IMR-90 (cell line): ENCODE measurements at regions not wholly inside any gene's neighbourhood (a gene's known extent, or its start where the extent isn't known, plus 50 kb on each side); places are given as distances from the start of the nearest gene placed in this dataset.

ENCODE experiments used
- ATAC-seq: fragments of 200-7000 bp; cut with Tn5 transposase; 2 replicates; pipeline ENCODE4 v1.9.1; 2020; ENCODE audit warnings: low read depth, mild to moderate bottlenecking, moderate library complexity
- BruUV-seq: library from RNA; stranded (reverse); fragments of 400-500 nt; replicated peaks from 2 replicates; lab custom pipeline; 2021; lab: Mats Ljungman, UMichigan
- CTCF ChIA-PET: fragments of 300-600 bp; formaldehyde crosslinking; extraction: SDS; loops from one replicate; lab custom pipeline; 2021; ENCODE audit warnings: antibody characterized with exemption; lab: Yijun Ruan, JAX
- POLR2A ChIA-PET: fragments of 300-600 bp; sonication (Branson Sonifier 250); formaldehyde crosslinking; loops from one replicate; lab custom pipeline; 2022; ENCODE audit warnings: antibody characterized with exemption; ENCODE audit not compliant: unreplicated experiment; lab: Charles Lee
- DNase-seq: peaks from one replicate; pipeline ENCODE4 v3.0.0; 2013
- H2AFZ ChIP-seq: replicated peaks from 2 replicates; pipeline ENCODE3; 2013; ENCODE audit warnings: low read length, mild to moderate bottlenecking; ENCODE audit not compliant: poor library complexity
- H2AK5ac ChIP-seq: 2 replicates; pipeline ENCODE4 v1.6.1; 2013; ENCODE audit warnings: low read depth, low read length, inconsistent platforms
- H2AK9ac ChIP-seq: replicated peaks from 2 replicates; pipeline ENCODE3; 2013; ENCODE audit warnings: mild to moderate bottlenecking, low read depth, low read length, moderate library complexity; ENCODE audit not compliant: poor library complexity
- H2BK120ac ChIP-seq: 2 replicates; pipeline ENCODE4 v1.6.1; 2013; ENCODE audit warnings: low read depth, low read length, inconsistent platforms
- H2BK15ac ChIP-seq: 3 replicates; pipeline ENCODE4 v1.6.1; 2013; ENCODE audit warnings: low read depth, low read length, inconsistent platforms
- H2BK20ac ChIP-seq: 2 replicates; pipeline ENCODE4 v1.6.1; 2013; ENCODE audit warnings: low read depth, mild to moderate bottlenecking, inconsistent platforms, low read length, moderate library complexity
- H2BK5ac ChIP-seq: 2 replicates; pipeline ENCODE4 v1.6.1; 2013; ENCODE audit warnings: mild to moderate bottlenecking, low read depth, low read length, inconsistent platforms; ENCODE audit not compliant: poor library complexity, severe bottlenecking
- H3K14ac ChIP-seq: replicated peaks from 2 replicates; pipeline ENCODE4 v1.6.1; 2013; ENCODE audit warnings: low read depth, low read length, inconsistent platforms
- H3K18ac ChIP-seq: 2 replicates; pipeline ENCODE4 v1.6.1; 2013; ENCODE audit warnings: low read depth, low read length, control low read depth
- H3K23ac ChIP-seq: 2 replicates; pipeline ENCODE4 v1.6.1; 2013; ENCODE audit warnings: low read depth, low read length, inconsistent platforms
- H3K27ac ChIP-seq: 2 replicates; pipeline ENCODE4 v1.5.1; 2013; ENCODE audit warnings: mild to moderate bottlenecking, control low read depth, low read length; ENCODE audit not compliant: insufficient read depth
- H3K27me3 ChIP-seq: 2 replicates; pipeline ENCODE4 v1.6.1; 2013; ENCODE audit warnings: low read length; ENCODE audit not compliant: control insufficient read depth, insufficient read depth
- H3K36me3 ChIP-seq: 2 replicates; pipeline ENCODE4 v1.6.1; 2013; ENCODE audit warnings: low read length, mixed read lengths; ENCODE audit not compliant: control insufficient read depth, insufficient read depth
- H3K4ac ChIP-seq: 2 replicates; pipeline ENCODE4 v1.6.1; 2013; ENCODE audit warnings: low read depth, low read length, inconsistent platforms
- H3K4me1 ChIP-seq: 2 replicates; pipeline ENCODE4 v1.6.1; 2013; ENCODE audit warnings: low read length, mixed read lengths; ENCODE audit not compliant: control insufficient read depth, insufficient read depth
- H3K4me2 ChIP-seq: 2 replicates; pipeline ENCODE4 v1.6.1; 2013; ENCODE audit warnings: low read depth, mild to moderate bottlenecking, control low read depth, low read length, moderate library complexity
- H3K4me3 ChIP-seq: 2 replicates; pipeline ENCODE4 v1.5.1; 2013; ENCODE audit warnings: low read depth, mild to moderate bottlenecking, control low read depth, low read length, moderate library complexity; ENCODE audit not compliant: insufficient read depth
- H3K56ac ChIP-seq: 2 replicates; pipeline ENCODE4 v1.6.1; 2013; ENCODE audit warnings: low read length, inconsistent platforms; ENCODE audit not compliant: insufficient read depth; ENCODE audit errors: extremely low read depth
- H3K79me1 ChIP-seq, 2 experiments: 2 replicates each; pipeline ENCODE4 v1.6.1; 2013; ENCODE audit warnings: low read length in 2 of 2, inconsistent platforms in 1 of 2, low read depth in 1 of 2
- H3K9ac ChIP-seq: 2 replicates; pipeline ENCODE4 v1.6.1; 2013; ENCODE audit warnings: low read depth, low read length, control low read depth
- H3K9me1 ChIP-seq: 2 replicates; pipeline ENCODE4 v1.6.1; 2013; ENCODE audit warnings: low read length, inconsistent platforms; ENCODE audit not compliant: insufficient read depth
- H3K9me3 ChIP-seq: 2 replicates; pipeline ENCODE4 v1.6.1; 2013; ENCODE audit warnings: low read length; ENCODE audit not compliant: control insufficient read depth, insufficient read depth
- H4K20me1 ChIP-seq: 2 replicates; pipeline ENCODE4 v1.6.1; 2013; ENCODE audit warnings: low read length, inconsistent platforms; ENCODE audit not compliant: insufficient read depth
- H4K5ac ChIP-seq: 2 replicates; pipeline ENCODE4 v1.6.1; 2013; ENCODE audit warnings: mild to moderate bottlenecking, low read depth, low read length, control low read depth
- H4K8ac ChIP-seq, 2 experiments: 2 replicates each; pipeline ENCODE4 v1.6.1; 2013; ENCODE audit warnings: low read depth in 2 of 2, low read length in 2 of 2, control low read depth in 1 of 2, inconsistent platforms in 1 of 2
- H4K91ac ChIP-seq: 2 replicates; pipeline ENCODE4 v1.6.1; 2013; ENCODE audit warnings: low read depth, low read length, inconsistent platforms; ENCODE audit not compliant: insufficient read depth
- CEBPB ChIP-seq: IDR thresholded peaks from 2 replicates; pipeline ENCODE4 v1.6.1; 2012; ENCODE audit warnings: low read depth, low read length, improper control_type of control experiment
- FOS ChIP-seq: fragments of 150-350 bp; IDR thresholded peaks from 2 replicates; pipeline ENCODE4 v1.6.1; 2016; ENCODE audit warnings: low read depth, low read length
- MXI1 ChIP-seq: IDR thresholded peaks from 2 replicates; pipeline ENCODE4 v1.6.1; 2012; ENCODE audit warnings: low read depth, mild to moderate bottlenecking, low read length, moderate library complexity, borderline replicate concordance
- POLR2A ChIP-seq: IDR thresholded peaks from 2 replicates; pipeline ENCODE4 v1.6.1; 2012; ENCODE audit warnings: mild to moderate bottlenecking, low read depth, low read length
- RCOR1 ChIP-seq: IDR thresholded peaks from 2 replicates; pipeline ENCODE4 v1.6.1; 2012; ENCODE audit warnings: mild to moderate bottlenecking, low read length, improper control_type of control experiment; ENCODE audit not compliant: insufficient replicate concordance
- SMC3 ChIP-seq: fragments of 150-350 bp; IDR thresholded peaks from 2 replicates; pipeline ENCODE4 v1.6.1; 2016; ENCODE audit warnings: low read depth, mild to moderate bottlenecking, antibody characterized with exemption, low read length, moderate library complexity
- USF2 ChIP-seq: fragments of 150-350 bp; IDR thresholded peaks from 2 replicates; pipeline ENCODE4 v1.6.1; 2017; ENCODE audit warnings: mild to moderate bottlenecking, antibody characterized with exemption, low read length, low read depth
- WGBS, 2 experiments: methylation state at CpG; one replicate each; pipeline versions ENCODE4 v1.1.5 to v1.1.7; 2013; ENCODE audit warnings: missing lambda C conversion rate in 2 of 2; ENCODE audit not compliant: insufficient read length in 1 of 2; ENCODE audit errors: extremely low coverage in 2 of 2; 5-methylcytosine and 5-hydroxymethylcytosine counted together
- dilution Hi-C: fragments of 300-500 bp; cut with HindIII; formaldehyde crosslinking; loops from one replicate; pipeline ENCODE4 v1.14.3; 2018; ENCODE audit warnings: low sequenced_read_pairs; ENCODE audit not compliant: unreplicated experiment
- in situ Hi-C: fragments of 300-500 bp; cut with MboI; formaldehyde crosslinking; loops from 3 replicates; pipeline ENCODE4 v1.14.3; 2019; ENCODE audit warnings: low sequenced_read_pairs, inconsistent platforms, mixed read lengths
- intact Hi-C: fragments of 100-400 bp; cut with micrococcal nuclease; formaldehyde crosslinking; loops from 2 replicates; pipeline ENCODE4 v1.10.0; 2022

GRCh38 chr6:4636881-4637224 is 139.4 kb upstream of the CDYL start:
- Histone ChIP-seq H3K27ac (no peak overlapping the region), H2BK5ac (no peak overlapping the region), H3K4me3 (no peak overlapping the region), H3K4me2 (no peak overlapping the region), H4K91ac (no peak overlapping the region), H3K56ac (no peak overlapping the region), H3K18ac (no peak overlapping the region), H3K79me1 (no peaks in the 10 kb centered on the region), H3K4me1 (0 out of 2 replicates have a peak, but pooled peaks cover 1% of the 10 kb centered on the region), H3K36me3 (no peaks in the 10 kb centered on the region), H3K27me3 (no peaks in the 10 kb centered on the region), H3K9ac (no peak overlapping the region), H3K4ac (no peak overlapping the region; the same call in 1 of the 2 replicates), H3K14ac (no peak overlapping the region), H2AK5ac (0 out of 2 replicates have a peak overlapping the region, but pooled peaks have one; percentile 40), H3K9me1 (no peaks in the 10 kb centered on the region; the same call in none of the 2 replicates), H4K20me1 (no peaks in the 10 kb centered on the region), H3K9me3 (peaks cover 3% of the 10 kb centered on the region; the same call in 1 of the 2 replicates), H2AFZ (no peak overlapping the region), H2BK120ac (peak overlapping the region; percentile 35; the same call in 1 of the 2 replicates), H2AK9ac (no peak overlapping the region), H4K5ac (no peak overlapping the region), H2BK15ac (no peak overlapping the region), H3K23ac (no peak overlapping the region), H2BK20ac (no peak overlapping the region), H4K8ac (no peak overlapping the region)
- no CpG with 5 or more reads among the region's 2 CpGs for WGBS, 2 experiments
- POLR2A ChIA-PET: no interaction called here
- no peak for TF ChIP-seq SMC3
- TF ChIP-seq MXI1: no peak
- TF ChIP-seq USF2: no peak
- no peak for TF ChIP-seq FOS
- TF ChIP-seq CEBPB: no peak
- no peak for TF ChIP-seq POLR2A
- TF ChIP-seq RCOR1: no peak
- no TSS peak for BruUV-seq
- dilution Hi-C loops (no loop called here), in situ Hi-C loops (no loop called here), intact Hi-C loops (no loop called here)
- CTCF ChIA-PET: no interaction called here
- ATAC-seq (no peak), DNase-seq (no peak)
